HG02571 (cell line): ENCODE measurements at regions not wholly inside any gene's neighbourhood (a gene's known extent, or its start where the extent isn't known, plus 50 kb on each side); places are given as distances from the start of the nearest gene placed in this dataset.
"Not testable (repeated sequence)": the region's sequence is repeated elsewhere in the genome, so short reads cannot be mapped to it uniquely, and the experiment has no call there.

Experiments
- ATAC-seq: cut with Tn5 transposase; IDR thresholded peaks from one replicate; pipeline ENCODE4 v1.9.1; 2021; ENCODE audit warnings: mild to moderate bottlenecking, moderate library complexity; ENCODE audit not compliant: unreplicated experiment

GRCh38 chr2:120513776-120514357, 167.9 kb downstream of the INHBB start:
- ATAC-seq: no peak

DNA sequence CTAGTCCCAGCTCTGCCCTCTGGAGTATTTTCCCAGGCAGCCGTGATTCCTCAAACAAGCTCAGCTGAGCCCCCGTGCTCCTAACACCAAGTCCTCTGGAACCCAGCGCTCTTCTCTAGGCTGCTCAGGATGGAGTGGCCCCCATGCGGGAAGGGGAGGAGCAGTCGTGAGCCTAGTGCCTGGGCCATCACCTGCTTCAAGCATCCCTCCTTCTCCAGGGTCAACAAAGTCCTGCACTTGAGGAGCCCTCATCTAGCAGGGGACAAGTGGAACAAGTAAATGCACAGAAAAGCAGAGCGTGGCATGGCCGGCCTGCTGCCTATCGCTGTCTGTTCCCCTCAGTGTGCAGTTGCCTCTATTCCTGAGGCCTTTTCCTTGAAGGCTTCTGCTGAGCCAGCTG, 168.6 kb downstream of the INHBB start:
- no peak for ATAC-seq

DNA sequence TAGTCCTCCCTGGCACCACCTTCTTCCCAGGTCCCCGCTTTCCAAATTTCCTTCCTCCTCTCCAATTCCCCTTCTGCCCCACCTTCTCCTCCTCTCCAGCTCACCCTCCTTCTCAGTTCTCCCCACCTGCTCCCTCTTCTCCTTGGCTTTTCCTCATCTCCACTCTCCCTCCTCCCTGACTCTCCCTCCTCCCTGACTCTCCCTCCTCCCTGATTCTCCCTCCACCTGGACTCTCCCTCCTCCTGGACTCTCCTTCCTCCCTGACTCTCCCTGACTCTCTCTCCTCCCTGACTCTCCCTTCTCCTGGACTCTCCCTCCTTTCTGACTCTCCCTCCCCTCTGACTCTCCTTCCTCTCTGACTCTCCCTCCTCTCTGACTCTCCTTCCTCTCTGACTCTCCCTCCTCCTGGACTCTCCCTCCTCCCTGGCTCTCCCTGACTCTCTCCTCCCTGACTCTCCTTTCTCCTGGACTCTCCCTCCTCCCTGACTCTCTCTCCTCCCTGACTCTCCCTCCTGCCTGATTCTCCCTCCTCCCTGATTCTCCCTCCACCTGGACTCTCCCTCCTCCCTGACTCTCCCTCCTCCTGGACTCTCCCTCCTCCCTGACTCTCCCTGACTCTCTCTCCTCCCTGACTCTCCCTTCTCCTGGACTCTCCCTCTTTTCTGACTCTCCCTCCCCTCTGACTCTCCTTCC, 169.3 kb downstream of the INHBB start:
- not testable (repeated sequence) for ATAC-seq

- no peak for ATAC-seq
These were observed 170.1 kb downstream of the INHBB start for GRCh38 chr2:120515759-120516678.

- ATAC-seq: no peak
These were observed 170.9 kb downstream of the INHBB start for GRCh38 chr2:120516679-120517314.

DNA sequence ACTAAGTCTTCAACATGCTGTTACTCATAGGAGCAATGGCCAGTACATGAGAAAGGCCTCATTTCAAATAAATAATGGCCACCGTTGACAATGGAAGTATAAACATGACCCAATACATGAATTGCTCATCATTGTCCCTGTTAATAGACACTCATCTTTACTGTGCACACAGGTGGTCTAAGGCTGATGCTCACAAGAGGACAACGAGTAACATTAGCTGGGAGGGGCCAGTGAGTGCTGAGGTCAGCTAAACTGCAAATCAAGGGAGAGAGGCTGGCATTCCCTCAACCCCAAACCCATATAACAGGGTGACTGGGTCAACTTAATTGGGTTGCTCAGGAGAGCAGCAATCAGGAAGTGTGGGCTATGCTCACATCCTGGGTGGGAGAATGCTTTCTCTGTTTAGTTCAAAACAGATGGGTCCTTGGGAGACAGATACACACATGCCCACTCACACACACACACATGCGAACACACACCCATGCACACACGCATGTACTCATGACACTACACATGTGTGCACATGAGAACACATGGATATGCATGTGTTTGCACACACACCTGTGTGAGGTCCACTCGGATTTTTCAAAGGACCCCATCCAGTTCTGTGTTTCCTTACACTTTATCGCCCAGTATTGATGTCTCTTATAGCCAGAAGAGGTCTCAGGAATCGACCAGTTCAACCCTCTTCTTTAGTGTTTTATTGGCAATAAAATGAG, 172.0 kb downstream of the INHBB start:
- ATAC-seq: no peak

- no peak for ATAC-seq
These were observed 172.9 kb downstream of the INHBB start for GRCh38 chr2:120518819-120519218.

- ATAC-seq: no peak
These were observed 173.5 kb downstream of the INHBB start for GRCh38 chr2:120519469-120519868.

- ATAC-seq: no peak
These were observed 174.5 kb downstream of the INHBB start for GRCh38 chr2:120520454-120520853.

DNA sequence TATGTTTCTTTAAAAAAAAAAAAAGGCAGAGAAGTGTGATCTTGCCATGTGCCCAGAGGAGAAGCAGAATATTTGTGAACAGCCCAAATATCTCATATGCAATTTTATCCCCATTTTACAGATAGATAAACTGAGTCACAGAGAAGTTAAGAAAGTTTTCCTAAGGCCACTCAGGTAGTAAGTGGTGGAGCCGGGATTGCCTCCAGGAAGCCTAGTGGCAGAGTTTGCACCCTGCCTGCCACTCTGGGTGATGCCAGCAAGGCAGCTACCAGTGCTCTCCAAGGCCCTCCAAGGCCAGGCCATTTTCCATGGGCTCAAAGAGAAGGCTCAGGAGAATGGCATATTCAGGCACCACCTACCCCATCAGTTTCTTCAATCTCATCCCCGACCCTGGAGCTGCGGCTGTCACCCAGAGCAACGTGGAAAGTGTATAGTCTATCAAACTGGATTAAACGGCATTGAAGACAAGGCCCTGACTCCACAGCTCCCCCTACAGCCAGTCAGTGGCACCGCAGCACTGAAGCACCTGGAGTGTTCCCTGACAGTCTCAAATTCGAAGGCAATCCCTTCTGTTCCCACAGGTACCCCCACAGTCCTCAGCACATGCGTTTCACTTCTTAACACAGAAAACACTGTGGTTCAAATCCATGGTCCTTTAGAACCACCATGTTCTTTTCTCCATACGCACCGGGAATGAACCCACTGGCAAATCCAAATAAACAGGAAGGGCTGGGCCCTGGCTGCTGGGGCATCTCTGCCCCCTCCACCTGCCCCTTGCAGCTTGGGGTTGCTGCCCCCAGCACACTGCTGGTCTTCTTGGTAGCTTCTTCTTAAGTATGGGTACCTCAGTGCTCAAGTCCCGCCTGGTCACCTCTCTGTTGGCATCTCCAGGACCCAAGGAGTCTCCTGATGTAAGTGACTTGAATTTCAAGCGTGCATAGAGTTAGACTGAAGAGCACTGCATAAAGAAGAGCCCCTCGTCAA, 175.3 kb downstream of the INHBB start:
- ATAC-seq: no peak

- no peak for ATAC-seq
These were observed 176.3 kb downstream of the INHBB start for GRCh38 chr2:120522151-120522751.

- ATAC-seq: no peak
These were observed 177.8 kb downstream of the INHBB start for GRCh38 chr2:120523766-120524165.

- no peak for ATAC-seq
These were observed 178.2 kb downstream of the INHBB start for GRCh38 chr2:120524174-120524573.

GRCh38 chr2:120525056-120526046, 179.4 kb downstream of the INHBB start:
- no peak for ATAC-seq

DNA sequence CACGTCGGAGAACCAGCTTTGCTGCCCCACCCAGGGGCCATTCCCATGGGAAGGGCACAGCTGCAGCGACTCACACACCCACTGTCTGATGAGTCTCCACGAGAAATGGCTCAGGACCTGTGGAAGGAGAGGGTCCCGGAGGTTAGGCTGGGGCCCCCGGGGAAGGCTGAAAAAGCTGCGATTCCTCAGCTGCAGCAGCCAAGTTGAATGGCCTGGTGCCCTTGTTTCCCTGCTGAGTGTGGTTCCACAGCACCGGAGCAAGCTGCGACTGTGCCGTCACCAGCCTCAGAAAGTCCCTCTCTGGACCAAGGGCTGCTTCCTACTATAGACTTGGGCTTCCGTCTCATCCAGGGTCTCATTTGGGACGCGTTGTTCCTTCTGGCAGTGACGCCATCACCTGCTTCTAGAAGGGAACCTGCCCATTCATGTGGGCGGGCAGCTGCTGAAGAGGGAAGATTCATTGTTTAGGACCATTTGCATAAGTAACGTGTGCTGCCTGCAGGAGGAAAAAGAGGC, 180.2 kb downstream of the INHBB start:
- no peak for ATAC-seq

DNA sequence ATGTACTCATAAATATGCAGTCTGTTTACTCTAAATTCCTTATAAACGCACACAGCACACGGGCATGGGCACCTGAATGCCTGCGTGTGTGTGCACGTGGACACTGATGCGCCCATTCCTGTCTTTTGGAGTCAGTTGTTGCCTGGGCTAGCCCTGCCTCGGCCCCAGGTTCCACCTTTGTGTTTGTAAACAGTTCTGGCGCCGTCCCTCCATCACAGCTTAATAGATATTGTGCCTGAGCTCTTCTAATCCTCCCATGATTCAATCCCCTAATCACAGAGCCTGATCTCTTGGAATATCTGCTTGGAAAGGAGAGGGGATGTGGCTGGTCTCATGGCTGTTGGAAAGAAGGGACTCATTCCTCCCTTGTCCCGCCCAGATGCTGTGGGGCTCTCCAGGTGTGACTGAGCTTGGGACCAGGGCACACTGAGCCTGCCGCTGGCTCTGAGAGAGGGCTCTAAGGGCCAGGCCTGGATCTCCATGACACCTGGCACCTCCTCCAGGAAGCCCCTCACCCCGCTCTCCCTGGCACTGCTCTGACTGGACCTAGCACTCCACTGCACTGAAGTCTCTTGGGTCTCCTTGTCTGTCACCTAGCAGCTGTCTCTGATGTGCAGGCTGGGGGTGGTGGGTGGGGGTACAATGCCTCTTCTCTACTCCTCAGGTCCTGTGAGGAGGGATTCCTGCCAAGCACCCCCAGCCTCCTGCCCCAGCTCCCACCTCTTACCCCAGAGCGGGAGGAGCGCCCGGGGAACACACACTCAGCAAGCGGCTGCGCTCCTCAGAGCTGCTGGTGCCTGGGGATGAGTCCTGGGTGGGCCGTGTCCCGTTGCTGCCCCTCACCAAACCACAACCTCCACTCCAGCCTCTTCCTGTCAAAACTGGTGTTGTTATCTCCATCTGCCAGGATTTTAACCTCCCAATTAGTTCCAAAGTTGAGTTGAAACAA, 181.3 kb downstream of the INHBB start:
- ATAC-seq: no peak
